PC-3 (cell line): ENCODE measurements at regions not wholly inside any gene's neighbourhood (a gene's known extent, or its start where the extent isn't known, plus 50 kb on each side); places are given as distances from the start of the nearest gene placed in this dataset.

Source experiments
- ATAC-seq: fragments of 200-7000 bp; cut with Tn5 transposase; 2 replicates; pipeline ENCODE4 v1.9.1; 2020; ENCODE audit warnings: mild to moderate bottlenecking, moderate library complexity
- BruUV-seq: library from RNA; stranded (reverse); fragments of 400-500 nt; replicated peaks from 2 replicates; lab custom pipeline; 2021; lab: Mats Ljungman, UMichigan
- CTCF ChIA-PET: fragments of 300-600 bp; sonication (Branson Sonifier 250); formaldehyde crosslinking; loops from one replicate; lab custom pipeline; 2022; ENCODE audit warnings: antibody characterized with exemption; lab: Charles Lee
- POLR2A ChIA-PET: fragments of 300-600 bp; sonication (Branson Sonifier 250); formaldehyde crosslinking; loops from one replicate; lab custom pipeline; 2022; ENCODE audit warnings: antibody characterized with exemption; ENCODE audit not compliant: unreplicated experiment; lab: Charles Lee
- DNase-seq: peaks from one replicate; pipeline ENCODE4 v3.0.0-alpha.2; 2015
- H2AFZ ChIP-seq: fragments of 300-600 bp; sonication (generic); 2 replicates; pipeline ENCODE4 v1.6.0; 2016; ENCODE audit warnings: antibody characterized with exemption, low read length
- H3F3A ChIP-seq: fragments of 300-600 bp; sonication (generic); one replicate; pipeline ENCODE4 v1.6.0; 2017; ENCODE audit warnings: antibody characterized with exemption, low read length, control low read depth, mild to moderate bottlenecking; ENCODE audit not compliant: unreplicated experiment
- H3K27ac ChIP-seq: fragments of 300-600 bp; sonication (generic); 2 replicates; pipeline ENCODE4 v1.5.1; 2016; ENCODE audit warnings: mild to moderate bottlenecking, low read length
- H3K27me3 ChIP-seq: fragments of 300-600 bp; sonication (generic); 2 replicates; pipeline ENCODE4 v1.6.1; 2016; ENCODE audit warnings: low read length, mixed read lengths
- H3K36me3 ChIP-seq: fragments of 300-600 bp; sonication (generic); 2 replicates; pipeline ENCODE4 v1.6.1; 2016; ENCODE audit warnings: low read depth, mixed run types, low read length, mixed read lengths
- H3K4me1 ChIP-seq: fragments of 300-600 bp; sonication (generic); 2 replicates; pipeline ENCODE4 v1.5.1; 2016; ENCODE audit warnings: low read length; ENCODE audit not compliant: insufficient read depth
- H3K4me2 ChIP-seq: fragments of 300-600 bp; sonication (generic); 2 replicates; pipeline ENCODE4 v1.6.0; 2016; ENCODE audit warnings: low read length
- H3K4me3 ChIP-seq: fragments of 300-600 bp; sonication (generic); 2 replicates; pipeline ENCODE4 v1.5.1; 2016; ENCODE audit warnings: mild to moderate bottlenecking, low read length, mixed read lengths
- H3K79me2 ChIP-seq: fragments of 300-600 bp; sonication (generic); 2 replicates; pipeline ENCODE4 v1.6.1; 2017; ENCODE audit warnings: low read length, mixed read lengths
- H3K9ac ChIP-seq: fragments of 300-600 bp; sonication (generic); 2 replicates; pipeline ENCODE4 v1.6.0; 2016; ENCODE audit warnings: mild to moderate bottlenecking, low read length
- H3K9me2 ChIP-seq: fragments of 300-600 bp; sonication (generic); replicated peaks from 2 replicates; pipeline ENCODE4 v1.6.1; 2016; ENCODE audit warnings: mixed run types, low read length, mixed read lengths
- H3K9me3 ChIP-seq: fragments of 300-600 bp; sonication (generic); 2 replicates; pipeline ENCODE4 v1.6.1; 2016; ENCODE audit warnings: low read length, mixed read lengths
- H4K20me1 ChIP-seq: fragments of 300-600 bp; sonication (generic); 2 replicates; pipeline ENCODE4 v1.6.1; 2016; ENCODE audit warnings: low read length, mixed read lengths
- CTCF ChIP-seq: fragments of 300-600 bp; sonication (generic); conservative IDR thresholded peaks from 2 replicates; pipeline ENCODE4 v1.5.1; 2017; ENCODE audit warnings: antibody characterized with exemption, low read depth, mild to moderate bottlenecking, low read length
- EZH2 ChIP-seq: fragments of 300-600 bp; sonication (generic); IDR thresholded peaks from one replicate; pipeline ENCODE4 v1.6.1; 2017; ENCODE audit warnings: antibody characterized with exemption, mild to moderate bottlenecking, low read length; ENCODE audit not compliant: unreplicated experiment
- EZH2phosphoT487 ChIP-seq: fragments of 300-600 bp; sonication (generic); IDR thresholded peaks from 2 replicates; pipeline ENCODE4 v1.6.1; 2018; ENCODE audit warnings: mild to moderate bottlenecking, antibody characterized with exemption, low read length, borderline replicate concordance
- intact Hi-C: fragments of 100-400 bp; cut with micrococcal nuclease; formaldehyde crosslinking; loops from 2 replicates; pipeline ENCODE4 v1.9.0; 2023

DNA sequence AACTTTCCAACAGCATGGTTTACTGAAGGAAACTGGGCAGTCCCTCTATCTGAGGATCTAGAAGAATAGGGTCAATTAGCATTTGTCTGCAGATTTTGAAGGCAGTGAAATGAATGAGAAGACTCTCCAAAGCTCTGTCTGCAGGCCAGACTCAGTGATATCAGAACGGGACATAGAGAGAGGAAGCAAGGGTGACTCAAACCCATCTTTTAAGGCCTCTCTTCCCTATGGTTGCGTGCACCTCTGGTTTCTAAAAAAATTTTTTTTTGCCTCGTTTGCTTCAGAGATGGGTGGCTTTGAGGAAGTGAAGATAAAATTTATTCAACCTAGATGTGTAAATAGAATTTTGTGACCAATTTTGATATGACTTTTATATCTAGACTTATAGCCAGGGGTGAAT is 71.9 kb upstream of the HOXC13 start:
- no peak overlapping the region for H3K27ac ChIP-seq
- POLR2A ChIA-PET = no interaction called here
- no peaks in the 10 kb centered on the region for H3K27me3 ChIP-seq
- H3K4me3 ChIP-seq = no peak overlapping the region
- H3F3A ChIP-seq = no peaks in the 10 kb centered on the region
- CTCF ChIA-PET = no interaction called here
- no peak for DNase-seq
- H3K9me2 ChIP-seq = no peaks in the 10 kb centered on the region
- no peak overlapping the region for H3K9ac ChIP-seq
- ATAC-seq = no peak
- peaks cover 37% of the 10 kb centered on the region for H3K4me1 ChIP-seq
- no peaks in the 10 kb centered on the region for H4K20me1 ChIP-seq
- H3K36me3 ChIP-seq = no peaks in the 10 kb centered on the region
- TF ChIP-seq EZH2phosphoT487 (no peak), EZH2 (no peak), CTCF (no peak)
- intact Hi-C loops = no loop called here
- no peaks in the 10 kb centered on the region for H3K9me3 ChIP-seq
- H2AFZ ChIP-seq = no peak overlapping the region
- no TSS peak for BruUV-seq
- no peak overlapping the region for H3K4me2 ChIP-seq
- no peaks in the 10 kb centered on the region for H3K79me2 ChIP-seq

DNA sequence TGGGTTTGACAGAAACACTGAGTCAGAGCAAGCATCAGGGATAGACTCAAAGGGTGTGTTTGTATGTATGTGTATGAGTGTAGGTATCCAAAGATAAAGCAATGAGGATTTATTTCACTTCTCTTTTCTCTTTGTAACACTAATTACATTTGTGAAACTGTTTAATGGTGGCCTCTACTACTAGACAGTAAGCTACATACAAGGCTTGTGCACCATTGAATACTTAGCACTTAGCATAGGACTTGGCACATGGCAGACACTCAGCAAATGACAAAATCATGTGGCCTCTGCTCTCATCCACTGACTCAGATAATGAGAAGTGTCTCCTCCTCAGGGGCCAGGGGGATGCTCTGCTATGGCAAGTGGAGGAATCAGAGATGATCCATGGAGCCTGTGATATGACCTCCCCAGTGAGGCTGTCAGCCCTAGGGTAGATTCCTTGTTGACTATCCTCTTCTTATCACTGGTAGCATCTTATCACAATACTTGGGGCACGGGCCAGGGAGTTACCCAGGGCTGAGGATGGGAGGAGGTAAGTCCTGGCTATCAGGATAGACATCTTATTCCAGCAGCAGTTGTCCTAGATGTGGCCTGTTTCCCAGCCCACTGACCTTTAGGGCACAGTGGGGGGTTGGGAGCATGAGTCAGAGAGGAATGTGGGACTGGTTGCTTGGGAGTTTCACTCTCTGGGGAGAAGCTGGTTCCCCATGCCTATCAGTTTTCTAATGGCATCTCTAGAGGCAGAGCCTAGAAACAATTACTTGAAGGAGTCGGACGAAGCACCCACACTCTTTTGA is 71.2 kb upstream of the HOXC13 start:
- Histone ChIP-seq H2AFZ (no peak overlapping the region), H3K4me2 (no peak overlapping the region)
- CTCF ChIA-PET = no interaction called here

More for the DNA sequence above, 71.2 kb upstream of the HOXC13 start:
- ATAC-seq (no peak; the same call in 1 of the 2 replicates), DNase-seq (peak; percentile 32)
- intact Hi-C loops = no loop called here
- no peaks in the 10 kb centered on the region for H3K9me2 ChIP-seq
- no peaks in the 10 kb centered on the region for H3K79me2 ChIP-seq
- H3K36me3 ChIP-seq = no peaks in the 10 kb centered on the region
- H3K4me3 ChIP-seq = no peak overlapping the region
- TF ChIP-seq EZH2phosphoT487 (no peak), CTCF (no peak), EZH2 (no peak)
- H3K27ac ChIP-seq = no peak overlapping the region
- POLR2A ChIA-PET = no interaction called here
- H3K9me3 ChIP-seq = no peaks in the 10 kb centered on the region
- H3K4me1 ChIP-seq = peaks cover 32% of the 10 kb centered on the region
- H3F3A ChIP-seq = no peaks in the 10 kb centered on the region
- H3K27me3 ChIP-seq = no peaks in the 10 kb centered on the region
- H3K9ac ChIP-seq = no peak overlapping the region
- no TSS peak for BruUV-seq
- no peaks in the 10 kb centered on the region for H4K20me1 ChIP-seq
